ENCODE measurements at regions not wholly inside any gene's neighbourhood (a gene's known extent, or its start where the extent isn't known, plus 50 kb on each side); places are given as distances from the start of the nearest gene placed in this dataset.
"Not testable (repeated sequence)": the region's sequence is repeated elsewhere in the genome, so short reads cannot be mapped to it uniquely, and the experiment has no call there.

- no peak for TF ChIP-seq CTCF (IDR thresholded peaks at IDR 0.05; ENCODE audit: control insufficient read depth, insufficient read depth, low read depth, low read length, missing control alignments)
- DNase-seq (ENCODE audit: low read depth): no peak
- no peak overlapping the region for H3K4me3 ChIP-seq (ENCODE audit: control insufficient read depth, low read depth, low read length)
Measured at GRCh38 chr2:33917252-33917651, 318.2 kb upstream of the FAM98A start.

DNA sequence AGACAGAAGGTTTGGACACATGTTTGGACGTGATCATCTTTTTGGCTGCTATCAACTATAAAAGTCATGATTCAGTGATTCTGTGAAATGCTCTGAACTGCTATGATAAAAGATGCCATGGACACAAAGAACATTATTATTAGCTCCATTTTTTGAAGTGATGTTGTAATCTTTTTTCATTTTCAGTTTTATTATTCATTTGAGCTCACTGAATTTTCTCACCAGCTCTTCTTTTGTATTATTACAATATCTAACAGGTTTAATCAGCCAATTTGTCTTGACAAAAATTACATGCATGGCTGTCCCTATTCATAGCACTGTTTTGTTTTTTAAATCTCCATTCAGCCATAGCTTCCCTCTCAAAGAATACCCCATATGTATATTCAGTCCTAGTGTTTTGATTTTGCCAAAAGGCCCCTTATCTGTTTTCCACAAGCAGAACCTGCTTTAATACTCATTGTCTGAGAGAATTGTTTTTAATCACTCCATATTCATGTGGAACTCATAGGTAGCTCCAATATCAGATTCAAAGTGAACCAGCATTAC lies 314.0 kb upstream of the FAM98A start:
- no peak for TF ChIP-seq CTCF (IDR thresholded peaks at IDR 0.05; ENCODE audit: control insufficient read depth, insufficient read depth, low read depth, low read length, missing control alignments)
- DNase-seq (ENCODE audit: low read depth): no peak
- H3K4me3 ChIP-seq (ENCODE audit: control insufficient read depth, low read depth, low read length): no peak overlapping the region

- TF ChIP-seq CTCF (IDR thresholded peaks at IDR 0.05; ENCODE audit: control insufficient read depth, insufficient read depth, low read depth, low read length, missing control alignments): no peak
- H3K4me3 ChIP-seq (ENCODE audit: control insufficient read depth, low read depth, low read length): no peak overlapping the region
- DNase-seq (ENCODE audit: low read depth): no peak
Measured at GRCh38 chr2:33911327-33911726, 312.2 kb upstream of the FAM98A start.

DNA sequence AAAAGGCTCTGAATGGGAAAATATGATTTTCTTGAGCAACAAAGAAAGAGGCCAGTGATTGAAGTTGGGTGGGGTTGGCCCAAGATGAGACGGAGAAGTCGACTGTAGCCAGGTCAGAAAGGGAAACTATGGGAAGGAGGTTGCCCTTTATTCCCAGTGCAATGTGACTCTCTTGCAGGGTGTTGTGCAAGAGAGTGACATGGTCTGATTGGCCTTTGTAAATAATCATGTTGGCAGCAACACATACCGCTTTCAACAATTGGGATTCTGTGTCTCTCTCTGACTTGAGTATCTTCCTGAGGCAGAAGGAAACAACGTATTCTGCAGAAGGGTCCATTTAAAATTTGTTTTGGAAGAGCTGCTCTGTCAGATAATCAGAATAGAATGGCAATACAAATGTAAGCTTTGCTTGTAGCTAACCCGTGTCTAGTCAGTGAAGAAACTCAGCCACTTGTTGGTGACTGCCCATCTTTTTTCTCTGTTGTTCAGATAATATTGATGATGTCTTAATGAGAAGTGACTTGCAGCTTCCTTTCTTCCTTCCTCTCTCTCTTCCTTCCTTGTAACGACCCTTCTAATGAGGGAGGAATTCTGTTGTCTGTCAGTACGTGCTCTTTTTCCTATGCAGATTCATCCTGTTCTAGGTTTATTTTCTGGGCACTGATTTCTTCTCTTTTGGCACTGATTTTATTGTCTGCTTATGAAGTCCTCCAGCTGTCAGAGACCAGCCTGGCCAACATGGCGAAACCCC lies 311.0 kb upstream of the FAM98A start:
- no peak for TF ChIP-seq CTCF (IDR thresholded peaks at IDR 0.05; ENCODE audit: control insufficient read depth, insufficient read depth, low read depth, low read length, missing control alignments)
- DNase-seq (ENCODE audit: low read depth): no peak
- H3K4me3 ChIP-seq (ENCODE audit: control insufficient read depth, low read depth, low read length): no peak overlapping the region

DNA sequence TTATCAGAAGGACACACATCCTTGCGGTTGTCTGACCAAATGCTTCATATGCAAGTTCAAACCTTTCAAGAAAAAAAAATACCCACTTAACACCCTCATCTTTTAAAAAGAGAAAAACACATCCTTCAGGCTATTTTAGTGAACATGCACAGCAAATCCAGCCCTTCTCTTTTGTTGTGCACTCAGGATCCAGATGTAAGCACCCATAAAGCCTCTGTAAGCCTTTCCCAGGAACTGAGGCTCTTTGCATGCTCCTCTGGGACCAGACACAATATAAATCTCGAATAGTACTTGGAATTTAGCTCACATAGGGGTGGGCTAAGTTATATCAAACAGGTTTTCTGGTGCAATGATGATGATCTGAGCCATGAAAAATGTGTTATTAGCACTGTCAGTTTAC lies 308.8 kb upstream of the FAM98A start:
- DNase-seq (ENCODE audit: low read depth): no peak
- no peak overlapping the region for H3K4me3 ChIP-seq (ENCODE audit: control insufficient read depth, low read depth, low read length)
- no peak for TF ChIP-seq CTCF (IDR thresholded peaks at IDR 0.05; ENCODE audit: control insufficient read depth, insufficient read depth, low read depth, low read length, missing control alignments)

DNA sequence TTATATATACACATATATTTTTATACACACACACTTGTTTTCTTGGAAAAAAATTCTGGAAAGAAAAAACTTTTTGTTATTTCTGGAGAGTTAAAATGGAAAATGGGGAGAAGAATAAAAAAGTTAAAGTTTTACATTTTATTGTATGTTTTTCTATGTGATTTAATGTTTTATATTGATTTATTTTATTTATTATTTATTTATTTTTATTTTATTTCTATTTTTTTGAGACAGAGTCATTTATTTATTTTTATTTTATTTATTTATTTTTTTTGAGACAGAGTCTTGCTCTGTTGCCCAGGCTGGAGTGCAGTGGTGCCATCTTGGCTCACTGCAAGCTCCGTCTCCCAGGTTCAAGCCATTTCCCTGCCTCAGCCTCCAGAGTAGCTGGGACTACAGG lies 307.0 kb upstream of the FAM98A start:
- H3K4me3 ChIP-seq (ENCODE audit: control insufficient read depth, low read depth, low read length); DNase-seq (ENCODE audit: low read depth): not testable (repeated sequence)

GRCh38 chr2:33904801-33905200 lies 305.7 kb upstream of the FAM98A start:
- no peak for TF ChIP-seq CTCF (IDR thresholded peaks at IDR 0.05; ENCODE audit: control insufficient read depth, insufficient read depth, low read depth, low read length, missing control alignments)
- DNase-seq (ENCODE audit: low read depth): no peak
- no peak overlapping the region for H3K4me3 ChIP-seq (ENCODE audit: control insufficient read depth, low read depth, low read length)
